MM.1S (cell line): ENCODE measurements at regions not wholly inside any gene's neighbourhood (a gene's known extent, or its start where the extent isn't known, plus 50 kb on each side); places are given as distances from the start of the nearest gene placed in this dataset.

ENCODE experiments used
- EZH2 ChIP-seq: fragments of 300-600 bp; sonication (generic); optimal IDR thresholded peaks from 2 replicates; pipeline ENCODE3; 2017; ENCODE audit warnings: low read depth, mild to moderate bottlenecking, antibody characterized with exemption, low read length, mixed read lengths
- EZH2phosphoT487 ChIP-seq: fragments of 300-600 bp; sonication (generic); IDR thresholded peaks from 2 replicates; pipeline ENCODE4 v1.6.1; 2018; ENCODE audit warnings: antibody characterized with exemption, low read length
- TF ChIP-seq, protein P1 (sequence below): fragments of 300-600 bp; sonication (generic); IDR thresholded peaks from 2 replicates; pipeline ENCODE4 v1.5.1; 2016; ENCODE audit warnings: antibody characterized with exemption, low read length, mixed read lengths

DNA sequence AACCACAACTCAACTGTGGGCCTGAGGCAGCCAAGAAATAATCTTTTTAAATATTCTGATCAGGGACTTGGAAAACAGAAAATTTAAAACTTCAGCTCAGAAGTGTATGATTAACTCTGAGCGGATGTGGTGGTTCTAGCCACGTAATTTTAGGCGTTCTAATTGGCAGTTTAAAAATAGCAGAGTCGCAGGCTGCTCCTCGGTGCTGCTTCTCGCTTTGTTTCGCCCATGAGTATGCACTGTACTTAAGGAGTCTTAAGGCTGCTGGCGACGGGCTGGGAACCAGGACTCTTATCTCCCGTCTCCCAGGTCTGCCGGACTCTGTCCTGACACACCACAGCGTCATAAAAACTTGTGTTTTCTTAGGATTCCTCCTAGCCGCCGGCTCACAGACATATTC lies 113.4 kb upstream of the PELI2 start:
- TF ChIP-seq EZH2phosphoT487 (no peak), EZH2 (no peak)
- TF ChIP-seq, protein P1, sequence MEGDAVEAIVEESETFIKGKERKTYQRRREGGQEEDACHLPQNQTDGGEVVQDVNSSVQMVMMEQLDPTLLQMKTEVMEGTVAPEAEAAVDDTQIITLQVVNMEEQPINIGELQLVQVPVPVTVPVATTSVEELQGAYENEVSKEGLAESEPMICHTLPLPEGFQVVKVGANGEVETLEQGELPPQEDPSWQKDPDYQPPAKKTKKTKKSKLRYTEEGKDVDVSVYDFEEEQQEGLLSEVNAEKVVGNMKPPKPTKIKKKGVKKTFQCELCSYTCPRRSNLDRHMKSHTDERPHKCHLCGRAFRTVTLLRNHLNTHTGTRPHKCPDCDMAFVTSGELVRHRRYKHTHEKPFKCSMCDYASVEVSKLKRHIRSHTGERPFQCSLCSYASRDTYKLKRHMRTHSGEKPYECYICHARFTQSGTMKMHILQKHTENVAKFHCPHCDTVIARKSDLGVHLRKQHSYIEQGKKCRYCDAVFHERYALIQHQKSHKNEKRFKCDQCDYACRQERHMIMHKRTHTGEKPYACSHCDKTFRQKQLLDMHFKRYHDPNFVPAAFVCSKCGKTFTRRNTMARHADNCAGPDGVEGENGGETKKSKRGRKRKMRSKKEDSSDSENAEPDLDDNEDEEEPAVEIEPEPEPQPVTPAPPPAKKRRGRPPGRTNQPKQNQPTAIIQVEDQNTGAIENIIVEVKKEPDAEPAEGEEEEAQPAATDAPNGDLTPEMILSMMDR: no peak
